Bronchial epithelial cell (primary cell): ENCODE measurements at regions not wholly inside any gene's neighbourhood (a gene's known extent, or its start where the extent isn't known, plus 50 kb on each side); places are given as distances from the start of the nearest gene placed in this dataset.

Experiments
- DNase-seq: peaks from one replicate; pipeline ENCODE4 v3.0.0-alpha.2; 2010; ENCODE audit warnings: low read depth
- FAIRE-seq: peaks from 2 replicates; lab custom pipeline; 2011; peaks lifted over from hg19 to GRCh38; lab: Jason Lieb, UNC
- H3K27me3 ChIP-seq: 2 replicates; pipeline ENCODE4 v1.5.1; 2011; ENCODE audit warnings: low read length; ENCODE audit not compliant: control insufficient read depth, insufficient read depth
- H3K36me3 ChIP-seq: 2 replicates; pipeline ENCODE4 v1.5.1; 2011; ENCODE audit warnings: low read length; ENCODE audit not compliant: control insufficient read depth, insufficient read depth
- H3K4me3 ChIP-seq: 2 replicates; pipeline ENCODE4 v1.5.1; 2011; ENCODE audit warnings: mild to moderate bottlenecking, low read depth, low read length, control low read depth
- TF ChIP-seq, protein P1 (sequence below): IDR thresholded peaks from 2 replicates; pipeline ENCODE4 v1.5.1; 2011; ENCODE audit warnings: mild to moderate bottlenecking, moderate library complexity, low read length, control low read depth, inconsistent platforms; ENCODE audit not compliant: insufficient read depth, severe bottlenecking

DNA sequence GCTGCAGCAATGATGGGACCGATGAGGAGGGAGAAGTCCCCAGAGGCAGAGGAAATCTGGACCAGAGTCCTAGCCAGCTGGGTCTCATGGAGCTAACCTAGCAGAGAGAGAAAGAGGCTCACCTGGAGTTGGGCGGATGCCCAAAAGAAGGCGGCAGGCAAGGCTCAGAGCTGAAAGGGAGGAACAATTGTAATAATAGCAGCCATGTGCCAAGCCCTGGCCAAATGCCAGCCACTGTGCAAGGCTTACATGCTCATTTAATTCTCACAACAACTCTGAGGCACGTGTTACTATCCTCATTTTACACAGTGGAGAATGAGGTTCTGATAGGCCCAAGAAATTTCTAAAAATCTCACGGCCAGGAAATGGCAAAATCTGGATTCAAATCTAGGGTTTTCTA, 50.0 kb upstream of the ZNF648 start:
- no peak overlapping the region for H3K4me3 ChIP-seq
- TF ChIP-seq, protein P1, sequence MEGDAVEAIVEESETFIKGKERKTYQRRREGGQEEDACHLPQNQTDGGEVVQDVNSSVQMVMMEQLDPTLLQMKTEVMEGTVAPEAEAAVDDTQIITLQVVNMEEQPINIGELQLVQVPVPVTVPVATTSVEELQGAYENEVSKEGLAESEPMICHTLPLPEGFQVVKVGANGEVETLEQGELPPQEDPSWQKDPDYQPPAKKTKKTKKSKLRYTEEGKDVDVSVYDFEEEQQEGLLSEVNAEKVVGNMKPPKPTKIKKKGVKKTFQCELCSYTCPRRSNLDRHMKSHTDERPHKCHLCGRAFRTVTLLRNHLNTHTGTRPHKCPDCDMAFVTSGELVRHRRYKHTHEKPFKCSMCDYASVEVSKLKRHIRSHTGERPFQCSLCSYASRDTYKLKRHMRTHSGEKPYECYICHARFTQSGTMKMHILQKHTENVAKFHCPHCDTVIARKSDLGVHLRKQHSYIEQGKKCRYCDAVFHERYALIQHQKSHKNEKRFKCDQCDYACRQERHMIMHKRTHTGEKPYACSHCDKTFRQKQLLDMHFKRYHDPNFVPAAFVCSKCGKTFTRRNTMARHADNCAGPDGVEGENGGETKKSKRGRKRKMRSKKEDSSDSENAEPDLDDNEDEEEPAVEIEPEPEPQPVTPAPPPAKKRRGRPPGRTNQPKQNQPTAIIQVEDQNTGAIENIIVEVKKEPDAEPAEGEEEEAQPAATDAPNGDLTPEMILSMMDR = no peak
- FAIRE-seq (no peak), DNase-seq (peak; percentile 17)
- no peaks in the 10 kb centered on the region for H3K27me3 ChIP-seq
- no peaks in the 10 kb centered on the region for H3K36me3 ChIP-seq
